GM21786 (cell line): ENCODE measurements at regions not wholly inside any gene's neighbourhood (a gene's known extent, or its start where the extent isn't known, plus 50 kb on each side); places are given as distances from the start of the nearest gene placed in this dataset.
"Not testable (repeated sequence)": the region's sequence is repeated elsewhere in the genome, so short reads cannot be mapped to it uniquely, and the experiment has no call there.

Experiments used
- ATAC-seq: cut with Tn5 transposase; IDR thresholded peaks from one replicate; pipeline ENCODE4 v1.9.1; 2021; ENCODE audit not compliant: unreplicated experiment

- ATAC-seq = no peak
These were observed 581.2 kb upstream of the SLC8A1 start for GRCh38 chr2:41033127-41033526.

GRCh38 chr2:41038408-41038807, 586.5 kb upstream of the SLC8A1 start:
- ATAC-seq = no peak

- ATAC-seq = not testable (repeated sequence)
These were observed 587.9 kb upstream of the SLC8A1 start for GRCh38 chr2:41039750-41040149.

GRCh38 chr2:41040782-41041520, 589.1 kb upstream of the SLC8A1 start:
- ATAC-seq = no peak

- no peak for ATAC-seq
These were observed 590.5 kb upstream of the SLC8A1 start for GRCh38 chr2:41042343-41042742.

- no peak for ATAC-seq
These were observed 609.5 kb upstream of the SLC8A1 start for GRCh38 chr2:41061356-41061755.

- ATAC-seq = no peak
These were observed 610.4 kb upstream of the SLC8A1 start for GRCh38 chr2:41062336-41062735.

- no peak for ATAC-seq
These were observed 614.3 kb upstream of the SLC8A1 start for GRCh38 chr2:41066168-41066567.

GRCh38 chr2:41068740-41069139, 616.9 kb upstream of the SLC8A1 start:
- no peak for ATAC-seq

GRCh38 chr2:41078341-41078740, 626.5 kb upstream of the SLC8A1 start:
- ATAC-seq = no peak

- no peak for ATAC-seq
These were observed 627.1 kb upstream of the SLC8A1 start for GRCh38 chr2:41079011-41079410.

- ATAC-seq = no peak
These were observed 632.4 kb upstream of the SLC8A1 start for GRCh38 chr2:41084321-41084720.

- no peak for ATAC-seq
These were observed 636.1 kb upstream of the SLC8A1 start for GRCh38 chr2:41087946-41088345.

- ATAC-seq = no peak
These were observed 649.4 kb upstream of the SLC8A1 start for GRCh38 chr2:41101281-41101680.

- no peak for ATAC-seq
These were observed 657.9 kb upstream of the SLC8A1 start for GRCh38 chr2:41109744-41110143.

- no peak for ATAC-seq
These were observed 660.1 kb upstream of the SLC8A1 start for GRCh38 chr2:41111836-41112627.

- no peak for ATAC-seq
These were observed 664.4 kb upstream of the SLC8A1 start for GRCh38 chr2:41116106-41116797.

GRCh38 chr2:41119489-41119888, 667.6 kb upstream of the SLC8A1 start:
- ATAC-seq = no peak

GRCh38 chr2:41123341-41123740, 671.5 kb upstream of the SLC8A1 start:
- ATAC-seq = no peak

GRCh38 chr2:41127351-41127750, 675.5 kb upstream of the SLC8A1 start:
- ATAC-seq = no peak

- ATAC-seq = no peak
These were observed 678.1 kb upstream of the SLC8A1 start for GRCh38 chr2:41129988-41130387.

- ATAC-seq = no peak
These were observed 685.1 kb upstream of the SLC8A1 start for GRCh38 chr2:41137031-41137430.
